ENCODE measurements at regions not wholly inside any gene's neighbourhood (a gene's known extent, or its start where the extent isn't known, plus 50 kb on each side); places are given as distances from the start of the nearest gene placed in this dataset.

DNA sequence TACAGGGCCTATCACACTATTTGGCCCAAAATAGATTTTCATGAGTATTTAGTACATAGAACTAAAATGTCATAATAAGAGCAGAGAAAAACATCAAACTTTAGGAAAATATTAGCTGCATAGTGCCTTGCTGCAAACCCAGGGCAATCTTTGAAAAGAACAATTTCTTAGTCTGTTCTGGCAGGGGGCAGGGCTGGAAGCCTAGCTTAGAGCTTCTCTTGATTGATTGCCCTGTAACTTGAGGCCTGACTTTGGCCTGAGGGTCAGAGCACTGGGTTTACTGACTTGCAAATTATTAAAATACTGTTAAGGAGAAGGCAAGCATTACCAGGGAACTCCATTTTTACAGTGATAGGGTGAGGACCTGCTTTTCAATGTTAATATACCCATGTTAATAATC lies 115.8 kb upstream of the SPAG17 start:
- H3K4me1 ChIP-seq (ENCODE audit: control insufficient read depth in 5 of 5, insufficient read depth in 5 of 5, low read length in 5 of 5), result peaks cover 0 to 12% (median 7%) of the 10 kb centered on the region in 5 donors
- TF ChIP-seq, protein P1, sequence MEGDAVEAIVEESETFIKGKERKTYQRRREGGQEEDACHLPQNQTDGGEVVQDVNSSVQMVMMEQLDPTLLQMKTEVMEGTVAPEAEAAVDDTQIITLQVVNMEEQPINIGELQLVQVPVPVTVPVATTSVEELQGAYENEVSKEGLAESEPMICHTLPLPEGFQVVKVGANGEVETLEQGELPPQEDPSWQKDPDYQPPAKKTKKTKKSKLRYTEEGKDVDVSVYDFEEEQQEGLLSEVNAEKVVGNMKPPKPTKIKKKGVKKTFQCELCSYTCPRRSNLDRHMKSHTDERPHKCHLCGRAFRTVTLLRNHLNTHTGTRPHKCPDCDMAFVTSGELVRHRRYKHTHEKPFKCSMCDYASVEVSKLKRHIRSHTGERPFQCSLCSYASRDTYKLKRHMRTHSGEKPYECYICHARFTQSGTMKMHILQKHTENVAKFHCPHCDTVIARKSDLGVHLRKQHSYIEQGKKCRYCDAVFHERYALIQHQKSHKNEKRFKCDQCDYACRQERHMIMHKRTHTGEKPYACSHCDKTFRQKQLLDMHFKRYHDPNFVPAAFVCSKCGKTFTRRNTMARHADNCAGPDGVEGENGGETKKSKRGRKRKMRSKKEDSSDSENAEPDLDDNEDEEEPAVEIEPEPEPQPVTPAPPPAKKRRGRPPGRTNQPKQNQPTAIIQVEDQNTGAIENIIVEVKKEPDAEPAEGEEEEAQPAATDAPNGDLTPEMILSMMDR (IDR thresholded peaks at IDR 0.05; ENCODE audit: control extremely low read depth, extremely low read depth), result no peak
- H3K9me3 ChIP-seq (ENCODE audit: control insufficient read depth in 4 of 4, insufficient read depth in 3 of 4, low read length in 3 of 4), result no peaks in the 10 kb centered on the region
- peaks cover 0 to 2% (median 0%) of the 10 kb centered on the region in 3 donors for H3K27me3 ChIP-seq (ENCODE audit: control insufficient read depth in 3 of 3, insufficient read depth in 3 of 3, low read length in 2 of 3)
- no peak overlapping the region for H3K27ac ChIP-seq (ENCODE audit: low read depth in 1 of 2, low read length in 1 of 2)
- no peak for DNase-seq
- no peak overlapping the region for H3K4me3 ChIP-seq
- no peak for ATAC-seq (ENCODE audit: insufficient read depth, low FRiP score)
- H3K9ac ChIP-seq (ENCODE audit: insufficient read depth in 1 of 2, low read length in 2 of 2), result no peak overlapping the region
- H3K36me3 ChIP-seq (ENCODE audit: control insufficient read depth in 4 of 4, insufficient read depth in 4 of 4, low read length in 4 of 4), result no peaks in the 10 kb centered on the region

- H3K4me1 ChIP-seq (ENCODE audit: control insufficient read depth in 5 of 5, insufficient read depth in 5 of 5, low read length in 5 of 5), result peaks cover 0 to 18% (median 8%) of the 10 kb centered on the region in 5 donors
- no peak overlapping the region for H3K4me3 ChIP-seq
- no peaks in the 10 kb centered on the region for H3K36me3 ChIP-seq (ENCODE audit: control insufficient read depth in 4 of 4, insufficient read depth in 4 of 4, low read length in 4 of 4)
- no peaks in the 10 kb centered on the region for H3K9me3 ChIP-seq (ENCODE audit: control insufficient read depth in 4 of 4, insufficient read depth in 3 of 4, low read length in 3 of 4)
- no peak overlapping the region for H3K27ac ChIP-seq (ENCODE audit: low read depth in 1 of 2, low read length in 1 of 2)
- peaks cover 0 to 2% (median 0%) of the 10 kb centered on the region in 3 donors for H3K27me3 ChIP-seq (ENCODE audit: control insufficient read depth in 3 of 3, insufficient read depth in 3 of 3, low read length in 2 of 3)
- ATAC-seq (ENCODE audit: insufficient read depth, low FRiP score) (no peak), DNase-seq (no peak)
- H3K9ac ChIP-seq (ENCODE audit: insufficient read depth in 1 of 2, low read length in 2 of 2), result no peak overlapping the region
- 76 to 89% methylated on average over 5 of the region's 5 CpGs for WGBS, 2 donors
- TF ChIP-seq, protein P1 (IDR thresholded peaks at IDR 0.05; ENCODE audit: control extremely low read depth, extremely low read depth), result no peak
Measured at GRCh38 chr1:118298397-118298796, 113.4 kb upstream of the SPAG17 start.

DNA sequence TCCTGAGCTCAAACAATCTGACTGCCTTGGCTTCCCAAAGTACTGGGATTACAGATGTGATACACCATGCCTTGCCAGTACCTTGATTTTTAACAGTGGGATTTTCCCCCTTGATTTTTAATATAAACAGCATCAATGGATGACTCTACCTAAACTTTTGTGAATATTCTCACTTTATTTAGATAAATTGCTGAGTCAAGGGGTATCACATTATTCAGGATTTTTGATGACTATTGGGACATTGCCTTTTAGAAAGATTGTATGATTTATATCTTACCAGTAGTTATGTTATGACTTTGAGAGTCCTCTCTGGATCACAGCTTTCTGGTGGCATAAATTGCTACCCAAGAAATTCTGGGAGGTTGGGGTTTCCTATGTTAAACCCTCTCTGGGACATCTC lies 112.5 kb upstream of the SPAG17 start:
- DNase-seq (no peak), ATAC-seq (ENCODE audit: insufficient read depth, low FRiP score) (no peak)
- Histone ChIP-seq H3K36me3 (ENCODE audit: control insufficient read depth in 4 of 4, insufficient read depth in 4 of 4, low read length in 4 of 4) (no peaks in the 10 kb centered on the region), H3K27ac (ENCODE audit: low read depth in 1 of 2, low read length in 1 of 2) (no peak overlapping the region), H3K27me3 (ENCODE audit: control insufficient read depth in 3 of 3, insufficient read depth in 3 of 3, low read length in 2 of 3) (peaks cover 0 to 2% (median 0%) of the 10 kb centered on the region in 3 donors), H3K9me3 (ENCODE audit: control insufficient read depth in 4 of 4, insufficient read depth in 3 of 4, low read length in 3 of 4) (no peaks in the 10 kb centered on the region), H3K4me1 (ENCODE audit: control insufficient read depth in 5 of 5, insufficient read depth in 5 of 5, low read length in 5 of 5) (peaks cover 0 to 18% (median 3%) of the 10 kb centered on the region in 5 donors), H3K4me3 (no peak overlapping the region), H3K9ac (ENCODE audit: insufficient read depth in 1 of 2, low read length in 2 of 2) (no peak overlapping the region)
- TF ChIP-seq, protein P1 (IDR thresholded peaks at IDR 0.05; ENCODE audit: control extremely low read depth, extremely low read depth), result no peak

Data from lung (tissue), 11 donors.